ENCODE measurements at regions not wholly inside any gene's neighbourhood (a gene's known extent, or its start where the extent isn't known, plus 50 kb on each side); places are given as distances from the start of the nearest gene placed in this dataset.

- no peak overlapping the region for H3K4me3 Mint-ChIP-seq
- H3K4me2 ChIP-seq = no peak overlapping the region
Observed at GRCh38 chr3:66574091-66574490, 73.3 kb upstream of the LRIG1 start.

GRCh38 chr3:66577426-66578203 lies 76.8 kb upstream of the LRIG1 start:
- Histone ChIP-seq H3K27ac (no peak overlapping the region), H3K9ac (no peak overlapping the region), H3K4me3 (no peak overlapping the region), H2AFZ (replicated peaks) (no peak overlapping the region), H3K27me3 (no peaks in the 10 kb centered on the region), H3K4me2 (no peak overlapping the region), H3K36me3 (no peaks in the 10 kb centered on the region), H3K9me3 (ENCODE audit: low read depth) (no peaks in the 10 kb centered on the region), H3K79me2 (ENCODE audit: low read depth) (no peaks in the 10 kb centered on the region), H4K20me1 (ENCODE audit: low read depth) (no peaks in the 10 kb centered on the region), H3K4me1 (peaks cover 20% of the 10 kb centered on the region), H3F3A (ENCODE audit: low read depth) (peaks cover 28% of the 10 kb centered on the region)
- TF ChIP-seq EZH2phosphoT487 (IDR thresholded peaks at IDR 0.05) (no peak), EZH2 (IDR thresholded peaks at IDR 0.05) (no peak), CTCF (IDR thresholded peaks at IDR 0.05) (no peak)
- DNase-seq (ENCODE audit: low spot score) = no peak
- H3K4me1 Mint-ChIP-seq = peaks cover 32% of the 10 kb centered on the region
- H3K36me3 Mint-ChIP-seq = peaks cover 2% of the 10 kb centered on the region
- no peak overlapping the region for H3K4me3 Mint-ChIP-seq
- H3K9me3 Mint-ChIP-seq = peaks cover 15% of the 10 kb centered on the region
- peaks cover 7% of the 10 kb centered on the region for H3K27me3 Mint-ChIP-seq (ENCODE audit: insufficient read depth, low read depth)
- no peak overlapping the region for H3K27ac Mint-ChIP-seq

More at GRCh38 chr3:66574091-66574490, 73.3 kb upstream of the LRIG1 start:
- no peak for TF ChIP-seq EZH2 (IDR thresholded peaks at IDR 0.05)
- TF ChIP-seq CTCF (IDR thresholded peaks at IDR 0.05) = no peak
- no peak for TF ChIP-seq EZH2phosphoT487 (IDR thresholded peaks at IDR 0.05)
- no peak overlapping the region for H3K27ac ChIP-seq
- H2AFZ ChIP-seq (replicated peaks) = no peak overlapping the region
- no peak overlapping the region for H3K27ac Mint-ChIP-seq
- peaks cover 39% of the 10 kb centered on the region for H3F3A ChIP-seq (ENCODE audit: low read depth)
- H3K79me2 ChIP-seq (ENCODE audit: low read depth) = no peaks in the 10 kb centered on the region
- no peak overlapping the region for H3K9ac ChIP-seq
- no peaks in the 10 kb centered on the region for H3K27me3 ChIP-seq
- H3K4me3 ChIP-seq = no peak overlapping the region
- DNase-seq (ENCODE audit: low spot score) = no peak
- H3K9me3 Mint-ChIP-seq = peaks cover 8% of the 10 kb centered on the region
- no peaks in the 10 kb centered on the region for H3K36me3 Mint-ChIP-seq
- peaks cover 40% of the 10 kb centered on the region for H3K4me1 ChIP-seq
- peaks cover 35% of the 10 kb centered on the region for H3K4me1 Mint-ChIP-seq
- peaks cover 7% of the 10 kb centered on the region for H3K27me3 Mint-ChIP-seq (ENCODE audit: insufficient read depth, low read depth)
- no peaks in the 10 kb centered on the region for H4K20me1 ChIP-seq (ENCODE audit: low read depth)
- no peaks in the 10 kb centered on the region for H3K36me3 ChIP-seq
- no peaks in the 10 kb centered on the region for H3K9me3 ChIP-seq (ENCODE audit: low read depth)

GRCh38 chr3:66581256-66581655 lies 80.4 kb upstream of the LRIG1 start:
- H4K20me1 ChIP-seq (ENCODE audit: low read depth) = no peaks in the 10 kb centered on the region
- H3K79me2 ChIP-seq (ENCODE audit: low read depth) = no peaks in the 10 kb centered on the region
- peaks cover 7% of the 10 kb centered on the region for H3K4me1 ChIP-seq
- DNase-seq (ENCODE audit: low spot score) = no peak
- Mint-ChIP-seq H3K4me3 (no peak overlapping the region), H3K4me1 (peaks cover 38% of the 10 kb centered on the region), H3K27ac (no peak overlapping the region), H3K36me3 (peaks cover 2% of the 10 kb centered on the region), H3K27me3 (ENCODE audit: insufficient read depth, low read depth) (peaks cover 2% of the 10 kb centered on the region), H3K9me3 (peaks cover 15% of the 10 kb centered on the region)
- TF ChIP-seq EZH2 (IDR thresholded peaks at IDR 0.05) = no peak
- TF ChIP-seq CTCF (IDR thresholded peaks at IDR 0.05) = no peak
- no peak for TF ChIP-seq EZH2phosphoT487 (IDR thresholded peaks at IDR 0.05)
- peaks cover 5% of the 10 kb centered on the region for H3F3A ChIP-seq (ENCODE audit: low read depth)
- no peak overlapping the region for H3K9ac ChIP-seq
- H3K4me2 ChIP-seq = no peak overlapping the region
- H3K36me3 ChIP-seq = no peaks in the 10 kb centered on the region
- no peak overlapping the region for H3K27ac ChIP-seq
- no peaks in the 10 kb centered on the region for H3K9me3 ChIP-seq (ENCODE audit: low read depth)
- no peaks in the 10 kb centered on the region for H3K27me3 ChIP-seq
- no peak overlapping the region for H2AFZ ChIP-seq (replicated peaks)
- no peak overlapping the region for H3K4me3 ChIP-seq

Measured in neural progenitor cell (in vitro differentiated cells).